ENCODE measurements at regions not wholly inside any gene's neighbourhood (a gene's known extent, or its start where the extent isn't known, plus 50 kb on each side); places are given as distances from the start of the nearest gene placed in this dataset.

DNA sequence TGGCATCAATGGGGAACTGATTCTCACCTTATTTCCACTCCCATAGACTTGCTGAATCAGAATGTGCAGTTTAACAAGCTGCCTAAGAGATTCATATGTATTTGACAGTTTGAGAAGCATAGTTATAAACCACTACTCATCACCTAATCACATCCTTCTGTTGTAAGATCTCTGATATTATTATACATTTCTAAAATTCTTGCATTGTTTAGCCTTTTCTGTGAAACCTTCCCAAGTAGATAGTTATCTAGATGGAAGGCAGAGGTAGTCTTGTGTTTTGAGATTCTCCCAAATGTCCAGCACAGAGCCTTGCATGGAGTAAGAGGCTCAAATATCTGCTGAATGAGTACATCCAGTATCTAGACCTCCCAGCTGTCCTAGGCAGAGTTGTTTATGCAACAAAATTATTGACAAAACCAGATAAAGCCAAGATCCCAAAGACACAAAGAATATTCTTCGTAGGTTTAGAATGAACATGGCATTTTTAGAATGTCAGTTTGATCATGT is 227.3 kb downstream of the KDR start:
- TF ChIP-seq, protein P1, sequence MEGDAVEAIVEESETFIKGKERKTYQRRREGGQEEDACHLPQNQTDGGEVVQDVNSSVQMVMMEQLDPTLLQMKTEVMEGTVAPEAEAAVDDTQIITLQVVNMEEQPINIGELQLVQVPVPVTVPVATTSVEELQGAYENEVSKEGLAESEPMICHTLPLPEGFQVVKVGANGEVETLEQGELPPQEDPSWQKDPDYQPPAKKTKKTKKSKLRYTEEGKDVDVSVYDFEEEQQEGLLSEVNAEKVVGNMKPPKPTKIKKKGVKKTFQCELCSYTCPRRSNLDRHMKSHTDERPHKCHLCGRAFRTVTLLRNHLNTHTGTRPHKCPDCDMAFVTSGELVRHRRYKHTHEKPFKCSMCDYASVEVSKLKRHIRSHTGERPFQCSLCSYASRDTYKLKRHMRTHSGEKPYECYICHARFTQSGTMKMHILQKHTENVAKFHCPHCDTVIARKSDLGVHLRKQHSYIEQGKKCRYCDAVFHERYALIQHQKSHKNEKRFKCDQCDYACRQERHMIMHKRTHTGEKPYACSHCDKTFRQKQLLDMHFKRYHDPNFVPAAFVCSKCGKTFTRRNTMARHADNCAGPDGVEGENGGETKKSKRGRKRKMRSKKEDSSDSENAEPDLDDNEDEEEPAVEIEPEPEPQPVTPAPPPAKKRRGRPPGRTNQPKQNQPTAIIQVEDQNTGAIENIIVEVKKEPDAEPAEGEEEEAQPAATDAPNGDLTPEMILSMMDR (IDR thresholded peaks at IDR 0.05) = no peak
- TF ChIP-seq POLR2A (IDR thresholded peaks at IDR 0.05) = no peak

Measured in uterus (tissue), 2 donors.